SHP77 (cell line): ENCODE measurements at regions not wholly inside any gene's neighbourhood (a gene's known extent, or its start where the extent isn't known, plus 50 kb on each side); places are given as distances from the start of the nearest gene placed in this dataset.

Source experiments
- DNase-seq, 2 experiments: peaks; one replicate each; lab custom pipeline; 2025; lab: John Stamatoyannopoulos, UW

- DNase-seq = no peak
Measured at GRCh38 chr3:177992993-177993970, 543.0 kb upstream of the KCNMB2 start.

GRCh38 chr3:177994976-177995375 is 541.3 kb upstream of the KCNMB2 start:
- no peak for DNase-seq

GRCh38 chr3:177995381-177996085 is 540.7 kb upstream of the KCNMB2 start:
- DNase-seq = no peak

- DNase-seq = no peak
Measured at GRCh38 chr3:178001670-178002101, 534.5 kb upstream of the KCNMB2 start.

GRCh38 chr3:178002113-178002512 is 534.1 kb upstream of the KCNMB2 start:
- no peak for DNase-seq

- DNase-seq = no peak
Measured at GRCh38 chr3:178003756-178004155, 532.5 kb upstream of the KCNMB2 start.

- no peak for DNase-seq
Measured at GRCh38 chr3:178005961-178006360, 530.3 kb upstream of the KCNMB2 start.

- no peak for DNase-seq
Measured at GRCh38 chr3:178010306-178010705, 525.9 kb upstream of the KCNMB2 start.

GRCh38 chr3:178019645-178020044 is 516.6 kb upstream of the KCNMB2 start:
- no peak for DNase-seq

- no peak for DNase-seq
Measured at GRCh38 chr3:178022599-178022998, 513.6 kb upstream of the KCNMB2 start.

- no peak for DNase-seq
Measured at GRCh38 chr3:178028933-178029332, 507.3 kb upstream of the KCNMB2 start.

- no peak for DNase-seq
Measured at GRCh38 chr3:178036451-178037144, 499.6 kb upstream of the KCNMB2 start.

- no peak for DNase-seq
Measured at GRCh38 chr3:178041931-178042330, 494.3 kb upstream of the KCNMB2 start.

GRCh38 chr3:178042376-178042775 is 493.9 kb upstream of the KCNMB2 start:
- no peak for DNase-seq

GRCh38 chr3:178043084-178043483 is 493.2 kb upstream of the KCNMB2 start:
- DNase-seq = no peak

- DNase-seq = no peak
Measured at GRCh38 chr3:178044320-178044719, 491.9 kb upstream of the KCNMB2 start.

- no peak for DNase-seq
Measured at GRCh38 chr3:178047496-178047895, 488.7 kb upstream of the KCNMB2 start.

GRCh38 chr3:178048768-178049167 is 487.5 kb upstream of the KCNMB2 start:
- no peak for DNase-seq

GRCh38 chr3:178054471-178054870 is 481.8 kb upstream of the KCNMB2 start:
- DNase-seq = no peak

GRCh38 chr3:178055939-178056338 is 480.3 kb upstream of the KCNMB2 start:
- DNase-seq = no peak

- DNase-seq = no peak
Measured at GRCh38 chr3:178056868-178057267, 479.4 kb upstream of the KCNMB2 start.

GRCh38 chr3:178058629-178059028 is 477.6 kb upstream of the KCNMB2 start:
- DNase-seq = no peak
